Esophagus squamous epithelium (tissue), 5 donors: ENCODE measurements at regions not wholly inside any gene's neighbourhood (a gene's known extent, or its start where the extent isn't known, plus 50 kb on each side); places are given as distances from the start of the nearest gene placed in this dataset.

Source experiments
- DNase-seq: peaks from one replicate; lab custom pipeline; 2025; lab: John Stamatoyannopoulos, UW
- H3K27ac ChIP-seq, 4 donors: fragments of 200-600 bp; sonication (generic); one replicate each; pipeline ENCODE4 v1.5.1; 2016 to 2019; ENCODE audit warnings: mild to moderate bottlenecking in 1 of 4
- H3K27me3 ChIP-seq, 4 donors: fragments of 200-600 bp; sonication (generic); 1 replicate in 3 of 4; 2 replicates in 1 of 4; pipeline versions ENCODE4 v1.5.1 to v1.6.0; 2017 to 2021; ENCODE audit warnings: antibody characterized with exemption in 1 of 4
- H3K36me3 ChIP-seq, 3 donors: fragments of 200-600 bp; sonication (generic); one replicate each; pipeline ENCODE4 v1.5.1; 2016 to 2019
- H3K4me1 ChIP-seq, 3 donors: fragments of 200-600 bp; sonication (generic); one replicate each; pipeline ENCODE4 v1.5.1; 2017 to 2019
- H3K4me3 ChIP-seq, 4 donors: fragments of 200-600 bp; sonication (generic); 1 replicate in 3 of 4; 2 replicates in 1 of 4; pipeline ENCODE4 v1.5.1; 2016 to 2019; ENCODE audit warnings: mild to moderate bottlenecking in 2 of 4, moderate library complexity in 1 of 4
- H3K9me3 ChIP-seq, 3 donors: fragments of 200-600 bp; sonication (generic); one replicate each; pipeline ENCODE4 v1.5.1; 2016 to 2019
- CTCF ChIP-seq, 6 experiments: fragments of 450-650 bp in 4 of 6; fragments of 200-600 bp in 2 of 6; sonication (generic) in 2 of 6; IDR thresholded peaks; one replicate each; pipeline ENCODE4 v1.5.1; 2016 to 2019; ENCODE audit warnings: antibody characterized with exemption in 6 of 6, mild to moderate bottlenecking in 4 of 6, moderate library complexity in 4 of 6
- POLR2A ChIP-seq, 4 donors: fragments of 450-650 bp; IDR thresholded peaks; one replicate each; pipeline ENCODE4 v1.6.1; 2017; ENCODE audit warnings: antibody characterized with exemption in 4 of 4, mild to moderate bottlenecking in 4 of 4, moderate library complexity in 3 of 4
- WGBS, 2 donors: methylation state at CpG; one replicate each; pipeline ENCODE4 v1.1.5; 2018; 5-methylcytosine and 5-hydroxymethylcytosine counted together
- intact Hi-C: fragments of 100-400 bp; cut with DNase I; formaldehyde crosslinking; loops from one replicate; pipeline ENCODE4 v1.15.0; 2022
- donor health status: DM: yes; HTN: yes; CAD: no.

- TF ChIP-seq POLR2A (IDR thresholded peaks at IDR 0.05): no peak
- TF ChIP-seq CTCF (IDR thresholded peaks at IDR 0.05): no peak
- no peak for DNase-seq
- Histone ChIP-seq H3K27me3 (no peaks in the 10 kb centered on the region), H3K4me3 (no peak overlapping the region), H3K36me3 (no peaks in the 10 kb centered on the region), H3K27ac (no peak overlapping the region), H3K9me3 (peaks cover 0 to 26% (median 24%) of the 10 kb centered on the region in 3 donors), H3K4me1 (no peaks in the 10 kb centered on the region)
- intact Hi-C loops: no loop called here
- 90 to 100% methylated on average over 3 to 6 of the region's 6 CpGs for WGBS, 2 donors
Observed at GRCh38 chr6:4625557-4625956, 150.6 kb upstream of the CDYL start.

GRCh38 chr6:4624726-4625125 lies 151.5 kb upstream of the CDYL start:
- no peak for DNase-seq
- 78 to 80% methylated on average over 7 of the region's 7 CpGs for WGBS, 2 donors
- no peaks in the 10 kb centered on the region for H3K27me3 ChIP-seq
- no peak overlapping the region for H3K4me3 ChIP-seq
- no peaks in the 10 kb centered on the region for H3K4me1 ChIP-seq
- peaks cover 0 to 18% (median 15%) of the 10 kb centered on the region in 3 donors for H3K9me3 ChIP-seq
- intact Hi-C loops: no loop called here
- no peak overlapping the region for H3K27ac ChIP-seq
- TF ChIP-seq POLR2A (IDR thresholded peaks at IDR 0.05) (no peak), CTCF (IDR thresholded peaks at IDR 0.05) (no peak)
- no peaks in the 10 kb centered on the region for H3K36me3 ChIP-seq

GRCh38 chr6:4620284-4621151 lies 155.7 kb upstream of the CDYL start:
- Histone ChIP-seq H3K9me3 (no peaks in the 10 kb centered on the region), H3K4me1 (peaks cover 0 to 2% (median 0%) of the 10 kb centered on the region in 3 donors), H3K27me3 (no peaks in the 10 kb centered on the region), H3K36me3 (no peaks in the 10 kb centered on the region), H3K27ac (no peak overlapping the region), H3K4me3 (no peak overlapping the region)
- WGBS, 2 donors: 79 to 87% methylated on average over 11 to 12 of the region's 12 CpGs
- intact Hi-C loops: no loop called here
- DNase-seq: no peak
- TF ChIP-seq POLR2A (IDR thresholded peaks at IDR 0.05) (no peak), CTCF (IDR thresholded peaks at IDR 0.05) (no peak)

GRCh38 chr6:4616311-4616710 lies 159.9 kb upstream of the CDYL start:
- Histone ChIP-seq H3K4me3 (no peak overlapping the region), H3K36me3 (no peaks in the 10 kb centered on the region), H3K27me3 (no peaks in the 10 kb centered on the region), H3K4me1 (peaks cover 0 to 14% (median 5%) of the 10 kb centered on the region in 3 donors), H3K27ac (no peak overlapping the region), H3K9me3 (no peaks in the 10 kb centered on the region)
- no peak for TF ChIP-seq CTCF (IDR thresholded peaks at IDR 0.05)
- no peak for TF ChIP-seq POLR2A (IDR thresholded peaks at IDR 0.05)
- intact Hi-C loops: no loop called here
- no peak for DNase-seq
- WGBS, 2 donors: 90 to 91% methylated on average over 8 of the region's 8 CpGs

- Histone ChIP-seq H3K27me3 (no peaks in the 10 kb centered on the region), H3K9me3 (no peaks in the 10 kb centered on the region), H3K4me1 (peaks cover 0 to 18% (median 9%) of the 10 kb centered on the region in 3 donors), H3K4me3 (no peak overlapping the region), H3K36me3 (no peaks in the 10 kb centered on the region), H3K27ac (no peak overlapping the region)
- DNase-seq: no peak
- 59 to 66% methylated on average over 3 of the region's 3 CpGs for WGBS, 2 donors
- TF ChIP-seq CTCF (IDR thresholded peaks at IDR 0.05) (no peak), POLR2A (IDR thresholded peaks at IDR 0.05) (no peak)
- intact Hi-C loops: no loop called here
Observed at GRCh38 chr6:4615891-4616290, 160.3 kb upstream of the CDYL start.
